GM04504 (cell line): ENCODE measurements at regions not wholly inside any gene's neighbourhood (a gene's known extent, or its start where the extent isn't known, plus 50 kb on each side); places are given as distances from the start of the nearest gene placed in this dataset.
"Not testable (repeated sequence)": the region's sequence is repeated elsewhere in the genome, so short reads cannot be mapped to it uniquely, and the experiment has no call there.

ENCODE experiments used
- DNase-seq: peaks from one replicate; pipeline ENCODE4 v3.0.0-alpha.2; 2012; ENCODE audit warnings: low read depth

DNA sequence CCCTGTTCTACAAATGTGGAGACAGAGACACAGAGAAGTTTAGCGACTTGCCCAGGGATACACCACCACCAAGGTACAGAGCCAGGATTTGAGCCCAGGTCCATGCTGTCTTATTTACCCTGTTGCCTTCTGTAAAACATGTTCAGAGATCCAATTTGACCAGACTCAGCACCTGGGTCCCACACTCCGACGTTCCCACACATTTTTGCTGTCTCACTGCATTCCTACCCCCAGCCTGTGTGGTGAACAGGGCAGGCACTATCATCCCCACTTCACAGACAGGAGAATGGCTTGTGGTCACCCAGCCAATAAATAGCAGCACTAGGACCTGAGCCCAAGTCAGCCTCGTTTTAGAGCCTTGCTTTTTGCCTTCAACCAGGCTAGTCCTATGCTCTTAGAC lies 102.8 kb downstream of the PJA1 start:
- no peak for DNase-seq

GRCh38 chrX:69060631-69061408 lies 104.4 kb downstream of the PJA1 start:
- no peak for DNase-seq

- no peak for DNase-seq
Observed at GRCh38 chrX:69055193-69055592, 110.1 kb downstream of the PJA1 start.

DNA sequence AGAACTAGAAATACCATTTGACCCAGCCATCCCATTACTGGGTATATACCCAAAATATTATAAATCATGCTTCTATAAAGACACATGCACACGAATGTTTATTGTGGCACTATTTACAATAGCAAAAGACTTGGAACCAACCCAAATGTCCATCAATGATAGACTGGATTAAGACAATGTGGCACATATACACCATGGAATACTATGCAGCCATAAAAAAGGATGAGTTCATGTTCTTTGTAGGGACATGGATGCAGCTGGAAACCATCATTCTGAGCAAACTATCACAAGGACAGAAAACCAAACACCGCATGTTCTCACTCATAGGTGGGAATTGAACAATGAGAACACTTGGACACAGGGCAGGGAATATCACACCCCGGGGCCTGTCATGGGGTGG lies 110.8 kb downstream of the PJA1 start:
- DNase-seq: not testable (repeated sequence)

- no peak for DNase-seq
Observed at GRCh38 chrX:69051901-69052300, 113.4 kb downstream of the PJA1 start.

GRCh38 chrX:69050051-69050765 lies 115.0 kb downstream of the PJA1 start:
- no peak for DNase-seq

DNA sequence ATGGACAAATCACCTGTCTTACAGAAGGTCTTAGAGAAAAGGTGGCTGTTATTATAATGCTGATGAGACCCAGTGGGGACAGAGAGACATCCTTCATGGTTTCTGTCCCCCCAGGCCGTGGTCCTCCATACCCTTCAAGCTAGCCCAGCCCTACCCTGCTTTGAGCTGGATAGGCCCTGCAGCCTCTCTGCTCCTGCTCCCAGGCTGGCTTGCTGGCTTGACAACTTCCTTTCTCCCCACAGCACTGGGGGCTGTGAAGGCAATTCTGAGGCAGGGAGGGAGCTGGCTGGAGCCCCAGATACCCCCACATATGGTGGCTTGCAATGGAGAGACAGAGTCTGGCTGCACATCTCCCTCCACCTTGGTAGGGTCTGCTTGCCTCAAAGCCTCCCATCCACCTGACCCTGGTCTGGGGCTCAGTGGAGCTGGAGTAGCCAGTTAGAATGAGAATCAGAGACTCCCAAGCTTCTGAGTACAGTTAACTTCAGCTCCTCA lies 118.2 kb downstream of the PJA1 start:
- DNase-seq: no peak

DNA sequence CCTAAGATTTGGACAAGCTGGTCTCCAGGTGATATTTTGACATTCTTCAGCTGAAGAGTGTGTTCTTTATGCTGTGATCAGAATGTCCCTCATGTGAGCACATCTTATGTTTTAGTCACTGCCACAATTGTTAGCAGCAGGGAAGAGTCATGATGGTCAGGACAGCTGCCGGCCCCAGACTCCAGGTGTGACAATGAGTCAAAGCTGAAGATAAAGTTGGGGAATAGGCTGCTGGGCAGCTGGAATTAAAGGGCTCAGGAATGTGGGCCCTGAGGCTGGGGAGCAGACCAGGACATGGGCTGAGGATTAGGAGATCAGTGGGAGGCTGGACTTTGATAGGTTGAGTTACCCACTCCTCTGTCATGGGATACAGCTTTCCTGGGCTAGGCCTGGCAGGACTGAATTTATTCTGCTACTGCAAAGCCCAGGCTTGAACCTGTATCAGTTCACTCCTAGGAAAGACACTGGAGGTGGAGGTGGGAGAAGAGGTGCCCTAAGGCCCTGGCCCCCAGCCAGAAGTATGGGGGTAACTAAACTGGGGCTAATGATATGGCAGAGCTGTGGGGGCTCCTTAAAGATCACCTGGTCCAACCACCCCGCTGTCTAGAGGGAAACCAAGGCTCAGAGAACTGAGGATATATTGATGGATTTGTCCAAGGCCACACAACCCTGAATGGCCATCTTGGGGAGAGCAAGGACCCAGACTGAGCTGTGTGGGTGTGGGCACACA lies 119.5 kb downstream of the PJA1 start:
- DNase-seq: no peak

- DNase-seq: no peak
Observed at GRCh38 chrX:69038816-69039215, 126.4 kb downstream of the PJA1 start.

GRCh38 chrX:69038188-69038587 lies 127.1 kb downstream of the PJA1 start:
- DNase-seq: no peak

GRCh38 chrX:69037786-69038185 lies 127.5 kb downstream of the PJA1 start:
- DNase-seq: no peak

DNA sequence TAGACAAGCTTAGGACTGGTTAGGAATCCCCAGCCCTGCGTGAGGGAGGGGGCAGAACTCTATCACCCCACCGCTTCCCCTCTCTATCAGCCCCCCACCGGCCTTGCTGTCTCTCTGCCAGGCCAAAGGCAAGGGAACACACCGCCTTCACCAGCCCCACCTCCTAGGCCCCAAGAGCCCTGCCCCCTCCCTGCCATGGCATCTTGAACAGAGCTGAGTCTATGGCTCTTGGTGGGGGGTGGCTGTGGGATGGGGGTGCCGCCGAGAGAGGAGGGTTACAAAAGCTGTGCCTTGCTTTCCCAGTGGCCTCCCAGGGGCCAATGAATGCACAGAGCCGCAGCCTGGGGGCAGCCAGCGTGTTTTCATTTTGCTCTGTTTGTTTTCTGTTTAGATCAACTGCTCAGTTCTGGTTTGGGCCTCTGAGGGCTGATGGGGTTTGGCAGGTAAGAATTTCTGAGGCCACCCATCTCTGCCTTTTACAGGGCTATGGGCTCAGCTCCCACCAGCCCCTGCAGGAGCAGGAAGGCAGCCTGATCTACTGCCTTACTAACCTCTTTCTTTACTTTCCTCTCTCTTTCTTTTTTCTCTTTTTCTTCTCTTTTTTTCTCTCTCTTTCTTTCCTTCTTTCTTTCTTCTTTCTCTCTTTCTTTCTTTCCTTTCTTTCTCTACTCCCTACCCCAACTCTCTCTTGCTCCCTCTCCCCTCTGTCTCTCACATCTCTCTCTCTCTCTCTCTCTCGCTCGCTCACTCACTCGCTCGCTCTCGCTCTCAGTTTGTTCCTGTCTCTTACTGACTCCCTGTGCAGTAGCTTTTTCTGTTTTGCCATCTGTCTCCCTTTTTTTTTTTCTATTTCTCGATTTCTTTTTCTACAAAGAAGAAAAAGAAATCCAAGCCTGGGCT lies 128.3 kb downstream of the PJA1 start:
- DNase-seq: no peak

GRCh38 chrX:69034451-69034850 lies 130.8 kb downstream of the PJA1 start:
- no peak for DNase-seq

- no peak for DNase-seq
Observed at GRCh38 chrX:69033936-69034335, 131.3 kb downstream of the PJA1 start.

GRCh38 chrX:69032601-69033000 lies 132.7 kb downstream of the PJA1 start:
- DNase-seq: no peak

GRCh38 chrX:69031971-69032391 lies 133.3 kb downstream of the PJA1 start:
- DNase-seq: no peak

DNA sequence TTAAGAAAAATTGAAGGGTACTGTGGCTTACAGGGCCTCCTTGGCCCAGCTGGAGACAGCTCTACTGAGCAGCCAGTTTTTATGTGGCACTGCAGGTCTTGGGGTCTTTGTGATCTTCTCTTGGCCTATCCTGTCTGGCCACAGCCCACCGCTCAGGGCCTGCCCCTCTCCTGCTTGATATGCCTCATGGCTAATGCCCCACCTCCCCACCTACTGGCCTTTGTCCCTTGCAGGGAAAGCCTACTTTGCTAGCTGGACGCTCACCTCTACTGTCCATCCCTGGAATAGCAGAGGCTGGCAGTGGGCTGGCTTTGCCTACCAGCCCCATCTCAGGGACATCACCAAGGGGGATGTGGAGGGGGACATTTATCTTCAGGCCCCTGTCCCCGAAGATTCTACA lies 134.1 kb downstream of the PJA1 start:
- DNase-seq: no peak

DNA sequence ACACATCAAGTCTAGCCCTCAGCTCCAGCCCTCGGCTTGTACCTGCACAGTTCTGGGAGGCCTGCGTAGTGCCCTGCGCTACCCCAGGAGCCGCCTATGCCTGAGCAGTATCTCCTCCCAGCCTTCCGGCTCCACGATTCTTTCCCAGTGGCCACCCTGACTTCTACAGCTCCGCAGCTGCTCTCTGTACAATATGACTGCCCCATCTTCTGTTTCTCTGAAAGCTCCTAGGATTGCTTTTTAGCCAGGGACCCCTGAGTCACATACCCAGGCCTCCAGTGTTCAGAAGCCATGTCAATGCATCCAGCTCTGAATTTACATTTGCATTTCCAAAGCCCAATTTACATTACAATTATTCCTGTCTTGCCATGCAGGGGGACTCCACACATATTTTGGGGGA lies 135.5 kb downstream of the PJA1 start:
- DNase-seq: no peak

DNA sequence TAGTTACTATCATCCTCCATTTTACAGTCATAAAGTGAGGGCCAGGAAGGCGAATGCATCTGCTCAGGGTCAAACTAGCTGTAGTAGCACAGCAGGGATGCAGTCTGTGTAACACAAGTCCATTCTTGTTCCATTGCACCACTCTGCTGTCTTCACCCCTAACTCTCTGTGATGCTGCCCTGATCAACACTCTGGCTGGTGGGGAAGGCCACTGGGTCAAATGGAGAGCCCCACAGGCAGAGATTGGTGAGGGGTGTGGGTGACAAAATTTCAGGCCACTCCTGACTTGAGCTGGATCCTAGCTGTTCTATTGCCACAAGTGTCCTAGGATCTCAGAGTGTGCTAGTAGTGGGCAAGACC lies 136.5 kb downstream of the PJA1 start:
- no peak for DNase-seq

GRCh38 chrX:69028006-69028760 lies 137.1 kb downstream of the PJA1 start:
- DNase-seq: no peak
